ENCODE measurements at regions not wholly inside any gene's neighbourhood (a gene's known extent, or its start where the extent isn't known, plus 50 kb on each side); places are given as distances from the start of the nearest gene placed in this dataset.

DNA sequence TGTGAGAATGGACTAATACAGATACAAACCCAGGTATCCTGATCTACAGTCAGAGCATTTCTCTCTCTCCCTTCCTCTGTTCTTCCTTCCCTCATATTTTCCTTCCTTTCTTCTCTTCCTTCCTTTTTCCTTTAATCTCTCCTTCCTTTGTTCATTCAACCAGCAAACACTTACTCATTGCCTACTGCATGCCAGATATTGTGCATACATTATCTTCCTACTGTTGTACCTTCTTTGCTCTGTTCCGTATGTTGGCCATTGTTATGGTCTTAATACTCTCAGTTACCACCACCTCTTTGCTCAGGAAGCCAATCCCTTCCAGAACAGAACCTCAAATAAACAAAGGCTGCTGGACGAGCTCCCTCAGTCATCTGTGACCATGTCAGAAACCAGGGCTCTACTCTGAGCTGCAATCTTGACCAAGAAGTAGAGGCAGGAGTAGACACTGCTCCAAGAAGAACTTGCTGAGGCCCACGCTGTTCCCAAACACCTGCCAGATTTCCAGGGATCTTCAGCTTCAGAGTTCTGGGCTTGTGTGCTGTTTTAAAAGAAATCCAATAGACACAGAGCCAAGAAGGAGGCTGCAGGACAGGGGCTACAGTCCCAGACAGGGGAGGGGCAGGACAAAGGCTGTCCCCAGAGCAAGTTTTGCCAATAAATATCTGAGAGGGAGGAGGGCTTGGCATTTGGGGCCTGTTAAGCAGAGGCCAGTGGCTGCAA lies 526.7 kb upstream of the TBX3 start:
- TF ChIP-seq EZH2 (IDR thresholded peaks at IDR 0.05; ENCODE audit: insufficient read depth, poor library complexity, severe bottlenecking) (no peak), EZH2phosphoT487 (IDR thresholded peaks at IDR 0.05; ENCODE audit: insufficient read depth, low read depth) (no peak)

All from GM23248 (cell line).